ENCODE measurements at regions not wholly inside any gene's neighbourhood (a gene's known extent, or its start where the extent isn't known, plus 50 kb on each side); places are given as distances from the start of the nearest gene placed in this dataset.

DNA sequence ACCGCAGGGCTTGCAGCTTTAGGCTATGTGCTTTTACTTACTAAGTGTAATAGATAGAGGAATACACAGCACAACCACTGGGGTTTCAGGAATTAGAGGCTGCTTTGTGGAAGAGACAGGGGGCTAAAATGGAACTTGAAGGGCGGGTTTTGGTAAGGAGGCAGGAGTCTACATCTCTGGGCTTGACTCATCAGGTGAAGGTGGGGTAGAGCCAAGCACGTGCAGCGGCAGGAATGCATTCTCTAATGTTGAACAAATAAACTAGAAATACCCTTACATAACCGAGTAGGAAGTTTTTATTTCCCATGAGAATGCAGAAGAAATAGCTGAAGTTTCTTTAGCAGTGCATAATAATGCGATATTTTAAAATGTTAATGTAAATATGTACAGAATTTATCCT, 673.8 kb upstream of the SALL3 start:
- no peak for DNase-seq

DNA sequence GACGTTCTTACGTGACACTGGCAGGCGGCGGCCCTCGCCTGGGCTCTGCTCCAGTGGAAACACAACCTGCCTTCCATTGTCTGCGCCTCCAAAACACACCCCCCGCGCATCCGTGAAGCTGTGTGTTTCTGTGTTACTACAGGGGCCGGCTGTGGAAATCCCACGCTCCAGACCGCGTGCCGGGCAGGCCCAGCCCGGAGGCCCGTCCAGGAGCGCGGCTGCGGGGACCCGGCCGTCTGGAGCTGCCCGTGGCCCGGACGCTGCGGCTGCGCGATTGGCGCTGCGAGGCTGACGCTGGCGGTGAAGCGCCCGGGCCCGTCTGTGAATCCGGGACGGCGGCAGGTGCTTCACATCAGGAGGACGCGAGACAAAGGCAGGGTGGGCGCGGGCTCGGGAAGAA, 670.3 kb upstream of the SALL3 start:
- no peak for DNase-seq

DNA sequence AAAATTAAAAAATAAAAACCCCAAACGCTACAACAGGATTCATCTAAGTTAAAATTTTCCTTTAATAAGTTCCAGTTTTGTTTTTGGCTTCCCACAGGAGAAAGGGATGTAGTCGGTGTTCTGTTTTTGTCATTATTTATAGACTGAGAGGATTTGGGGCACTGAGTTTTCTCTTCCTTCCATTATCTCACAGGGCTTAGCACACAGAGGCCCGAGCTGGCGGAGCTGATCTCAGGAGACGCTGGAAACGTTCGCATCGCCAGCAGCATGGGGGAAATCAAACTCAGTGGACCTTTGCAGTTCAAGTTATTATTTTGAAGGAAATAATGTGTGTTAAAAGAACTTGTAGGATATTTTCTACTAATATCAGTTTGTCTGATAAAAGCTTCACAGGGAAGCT, 669.7 kb upstream of the SALL3 start:
- no peak for DNase-seq

DNA sequence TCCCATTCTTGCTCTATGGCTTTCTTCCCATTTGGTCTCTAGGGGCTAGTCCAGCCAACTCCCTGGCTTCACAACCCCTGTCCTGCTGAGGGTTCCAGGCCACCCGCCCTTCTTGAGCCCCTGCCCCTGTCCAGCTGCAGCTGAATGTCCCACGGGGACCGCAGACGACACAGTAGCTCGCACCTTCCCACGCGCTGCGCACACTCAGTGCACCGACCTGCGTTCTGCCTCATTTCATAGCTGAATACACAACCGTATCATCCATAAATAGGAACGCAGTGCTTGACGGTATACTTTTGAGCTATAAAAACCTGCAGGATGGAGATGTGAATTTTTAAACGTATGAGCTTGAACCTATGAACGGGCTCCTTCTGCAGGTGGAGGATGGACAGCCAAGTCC, 660.4 kb upstream of the SALL3 start:
- DNase-seq, result no peak

DNA sequence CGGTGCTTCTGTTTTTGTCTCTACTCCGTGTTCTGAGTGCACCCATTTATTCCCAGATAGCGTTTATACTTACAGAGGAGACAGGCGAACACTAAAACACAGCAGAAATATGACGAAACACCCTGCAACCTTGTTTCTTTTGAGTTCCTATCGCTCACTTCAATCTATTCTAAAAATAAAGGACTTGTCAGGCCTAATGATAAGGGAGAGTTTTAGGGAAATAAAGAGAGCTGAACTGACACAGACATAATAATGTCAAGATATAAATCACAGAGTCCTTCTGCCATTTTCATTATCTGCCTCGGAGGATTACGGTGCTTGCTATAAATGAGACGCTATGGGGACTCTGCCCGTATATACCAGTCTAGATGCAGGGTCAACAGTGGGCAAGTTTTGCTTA, 659.7 kb upstream of the SALL3 start:
- no peak for DNase-seq

DNA sequence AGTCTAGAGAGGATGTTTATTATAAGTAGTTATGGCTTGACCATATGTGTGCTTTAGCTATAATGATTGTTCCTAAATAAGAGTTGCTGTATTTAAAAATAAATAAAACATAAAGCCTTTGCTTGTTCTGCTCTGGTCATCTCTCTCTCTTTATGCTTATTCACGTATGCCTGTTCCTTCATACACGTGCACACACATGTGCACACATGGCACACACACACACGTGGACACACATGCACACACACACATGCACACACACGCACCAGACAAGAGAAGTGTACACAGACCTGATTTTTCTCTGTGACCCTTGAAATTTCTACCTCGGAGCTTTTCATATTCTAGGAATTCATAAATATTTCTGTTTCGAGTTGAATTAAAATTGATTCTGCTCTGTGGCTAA, 658.2 kb upstream of the SALL3 start:
- no peak for DNase-seq

DNA sequence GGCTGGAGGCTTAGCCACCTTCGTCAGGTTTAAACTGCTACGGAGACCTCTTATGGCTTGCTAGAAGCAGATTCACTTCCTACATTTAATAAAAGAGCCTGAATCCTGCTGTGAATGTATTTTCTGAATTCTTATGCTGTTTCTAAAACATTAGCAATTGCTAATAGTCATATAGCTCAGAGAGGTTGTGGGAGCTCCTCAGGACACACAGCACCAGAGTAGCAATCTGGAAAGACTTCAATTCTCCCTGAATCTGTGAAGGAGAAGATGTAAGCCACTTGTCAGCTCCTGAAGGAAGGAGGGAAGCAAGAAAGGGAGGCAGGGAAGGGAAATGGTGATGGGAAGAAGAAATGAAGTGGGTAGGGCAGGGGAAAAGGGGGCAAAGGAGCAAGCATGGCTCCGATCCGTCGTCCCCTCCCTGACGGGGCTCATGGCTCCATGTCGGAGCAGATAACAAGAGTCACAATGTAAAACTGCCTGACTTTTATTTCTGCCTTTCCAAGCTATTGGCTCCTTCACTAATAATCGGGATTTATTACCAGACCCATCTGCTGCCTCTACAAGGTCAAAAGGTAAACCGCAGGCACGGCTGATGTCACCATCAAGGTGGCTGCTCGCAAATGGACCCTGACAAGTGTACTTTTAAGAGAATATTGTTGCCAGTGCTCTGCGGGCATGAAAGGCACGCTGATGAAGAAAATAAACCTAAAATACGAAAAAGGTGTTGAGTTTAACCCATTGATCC, 656.0 kb upstream of the SALL3 start:
- no peak for DNase-seq

DNA sequence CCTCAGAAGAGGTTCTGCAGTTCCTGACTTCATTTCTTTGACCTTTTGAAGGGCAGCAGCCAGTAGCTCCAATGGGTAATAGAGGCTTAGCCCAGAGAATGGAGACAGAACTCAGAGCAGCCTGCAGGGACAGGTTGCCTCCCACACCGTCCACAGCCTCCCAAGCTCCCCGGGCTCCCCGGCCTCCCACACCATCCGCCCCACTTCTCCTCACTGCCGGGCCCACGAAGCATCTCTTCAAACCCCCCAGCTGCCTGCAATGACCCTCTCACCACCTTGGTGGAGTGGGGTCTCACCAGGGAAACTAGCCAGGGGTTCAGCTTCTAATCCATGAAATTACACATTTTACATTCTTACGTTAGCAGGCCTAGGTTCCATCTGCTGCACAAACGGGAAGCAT, 652.0 kb upstream of the SALL3 start:
- DNase-seq, result no peak

DNA sequence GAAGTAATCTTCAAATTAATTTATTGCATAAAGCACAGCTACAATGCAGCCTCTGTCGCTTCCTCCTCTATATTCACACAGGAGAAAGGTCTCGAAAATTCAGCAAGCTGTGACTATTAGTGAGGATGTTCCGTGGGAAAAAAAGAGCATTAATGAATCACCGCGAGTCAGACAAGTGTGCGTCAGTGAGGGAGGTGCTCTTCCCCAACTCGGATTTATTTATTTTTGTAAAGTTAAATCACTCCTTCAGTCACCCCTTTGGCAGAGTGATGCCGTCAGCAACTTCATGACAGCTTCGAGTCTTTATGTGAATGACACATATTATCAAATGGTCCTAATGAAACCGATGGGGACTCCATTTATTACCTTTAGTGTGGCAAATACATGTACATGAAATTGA, 648.9 kb upstream of the SALL3 start:
- no peak for DNase-seq

DNA sequence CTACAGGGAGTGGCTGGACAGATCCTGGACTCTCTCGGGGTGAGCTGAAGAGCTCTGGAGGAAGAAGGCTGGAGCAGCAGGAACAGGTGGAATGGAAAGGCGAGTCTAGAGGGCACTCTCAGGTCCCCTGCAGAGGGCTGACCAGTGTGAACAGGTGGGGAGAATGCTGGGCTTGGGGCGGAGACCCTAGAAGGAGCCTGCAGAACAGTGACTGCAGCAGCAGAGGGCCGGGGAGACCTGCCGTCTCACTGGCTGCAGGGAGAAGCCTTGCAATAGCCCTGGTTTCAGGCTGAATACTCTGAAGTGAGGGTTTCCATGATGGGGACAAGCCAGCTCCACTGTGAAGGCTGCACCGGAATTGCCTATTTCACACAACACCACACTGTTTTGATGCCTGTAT, 626.7 kb upstream of the SALL3 start:
- no peak for DNase-seq

DNA sequence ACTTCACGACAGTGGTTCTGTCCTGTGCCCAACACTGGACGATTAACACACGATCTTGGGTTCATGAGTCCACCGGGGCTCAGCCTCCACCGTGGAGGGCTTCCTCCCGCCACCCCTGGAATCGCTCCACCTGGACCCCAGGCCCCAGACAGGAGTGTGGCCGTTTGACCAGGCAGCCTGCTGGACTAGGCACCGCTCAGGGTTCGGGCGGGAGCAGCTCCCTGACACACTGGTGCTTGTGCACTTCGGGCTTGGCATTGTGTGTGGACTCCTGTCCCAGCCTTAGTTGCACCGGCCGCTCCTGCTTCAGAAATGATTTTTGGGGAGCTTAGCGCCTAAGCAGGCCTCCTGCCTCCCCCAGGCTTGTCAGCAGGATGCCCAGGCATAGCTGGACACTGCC, 617.4 kb upstream of the SALL3 start:
- DNase-seq, result no peak

DNA sequence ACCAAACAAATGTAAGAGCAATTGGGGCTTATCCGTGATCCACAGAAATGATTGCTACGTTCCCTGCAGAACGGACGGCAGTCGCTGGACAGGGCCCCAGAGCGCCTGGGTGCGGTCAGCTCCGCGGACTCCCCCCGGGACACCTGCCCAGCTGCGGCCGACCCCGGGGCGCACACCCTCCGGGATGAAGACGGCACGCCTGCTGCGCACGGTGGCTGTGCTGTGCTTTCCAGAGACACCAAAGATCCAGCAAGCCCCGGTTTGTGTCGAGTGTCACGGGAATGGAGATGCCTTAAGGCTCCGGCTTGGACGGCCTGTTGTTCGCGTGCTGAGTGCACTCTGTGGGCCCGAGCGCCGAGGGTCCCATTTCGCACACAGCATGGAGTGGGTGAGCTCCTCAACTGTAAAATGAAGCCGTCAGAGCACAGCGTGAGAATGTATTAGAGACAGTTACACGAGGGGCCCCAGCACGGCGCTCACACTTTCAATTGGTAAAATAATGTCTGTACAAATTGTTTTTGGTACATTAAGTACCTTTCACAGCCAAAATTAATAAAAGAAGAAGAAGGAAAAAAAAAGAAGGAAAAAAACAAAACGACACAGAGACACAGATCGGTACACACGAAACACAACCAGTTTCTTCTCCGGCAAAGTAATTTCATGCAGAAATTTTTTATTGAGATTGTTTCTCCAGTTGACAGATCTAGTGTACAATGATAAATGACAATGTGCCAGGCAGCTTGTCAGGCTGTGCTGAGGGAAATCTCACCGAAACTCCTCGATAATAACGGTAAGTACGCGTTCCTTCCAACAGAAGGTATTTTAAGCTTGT, 615.8 kb upstream of the SALL3 start:
- no peak for DNase-seq

DNA sequence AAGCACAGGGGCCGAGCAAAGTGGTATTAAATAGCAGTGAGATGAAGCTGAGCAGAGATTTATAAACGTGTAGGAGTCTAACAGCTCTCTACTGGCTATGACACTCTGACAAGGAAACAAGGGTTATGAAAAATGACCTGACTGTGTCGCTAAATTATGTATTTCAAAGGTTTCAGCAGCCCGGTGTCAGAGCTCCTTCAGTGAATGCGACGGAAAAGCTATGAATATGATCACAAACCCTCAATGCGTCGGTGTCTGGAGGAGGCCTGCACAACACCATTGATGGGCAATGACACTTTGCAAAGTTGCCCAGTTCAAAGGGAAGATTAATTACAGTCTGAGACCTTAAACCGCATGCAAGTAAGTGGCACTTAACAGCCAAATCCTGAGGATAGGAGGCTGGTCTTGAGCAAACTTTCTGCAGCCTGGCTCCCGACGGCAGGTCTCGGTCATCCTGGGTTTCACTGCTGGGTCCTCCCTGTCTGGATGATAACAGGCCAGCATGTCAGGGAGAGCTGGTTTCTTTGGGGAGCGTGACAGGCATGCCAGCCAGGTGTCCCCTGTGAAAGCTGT, 615.1 kb upstream of the SALL3 start:
- no peak for DNase-seq

DNA sequence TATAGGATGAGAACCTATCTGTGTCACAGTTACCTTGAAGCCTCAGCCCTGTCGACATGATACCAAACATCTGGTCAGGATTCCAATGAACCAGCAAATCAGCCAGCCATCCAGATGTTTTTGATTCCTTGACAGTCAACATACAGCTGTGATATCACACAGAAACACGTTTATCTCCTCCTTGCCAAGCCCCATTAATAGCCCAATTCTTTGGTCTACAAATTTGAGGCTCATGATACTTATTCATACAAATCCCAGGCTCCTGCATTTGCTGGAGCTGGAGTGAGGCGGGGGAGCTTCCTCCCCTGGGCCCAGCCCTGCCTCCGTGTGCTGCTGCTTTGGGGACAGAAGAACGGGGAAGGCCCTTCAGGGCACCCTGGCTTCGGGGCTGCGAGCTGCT, 611.6 kb upstream of the SALL3 start:
- DNase-seq, result no peak

DNA sequence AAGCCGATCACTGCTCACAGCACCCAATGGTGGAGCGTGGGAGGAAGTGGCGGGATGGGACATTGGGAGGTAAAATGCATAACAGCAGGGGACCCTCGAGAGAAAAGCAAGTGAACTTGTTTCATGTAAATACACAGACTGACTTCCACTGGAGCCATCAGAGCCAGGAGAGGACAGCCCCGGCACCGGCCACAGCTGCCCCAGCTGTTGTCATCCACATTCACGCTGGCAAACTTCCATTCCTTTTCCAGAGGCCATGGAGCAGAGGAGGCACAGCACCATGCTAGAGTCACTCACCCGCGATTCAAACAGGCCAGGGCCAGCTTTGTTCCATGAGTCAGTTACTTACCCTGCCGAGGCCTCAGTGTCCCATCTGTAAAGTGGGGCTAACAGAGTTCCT, 610.9 kb upstream of the SALL3 start:
- DNase-seq, result no peak

DNA sequence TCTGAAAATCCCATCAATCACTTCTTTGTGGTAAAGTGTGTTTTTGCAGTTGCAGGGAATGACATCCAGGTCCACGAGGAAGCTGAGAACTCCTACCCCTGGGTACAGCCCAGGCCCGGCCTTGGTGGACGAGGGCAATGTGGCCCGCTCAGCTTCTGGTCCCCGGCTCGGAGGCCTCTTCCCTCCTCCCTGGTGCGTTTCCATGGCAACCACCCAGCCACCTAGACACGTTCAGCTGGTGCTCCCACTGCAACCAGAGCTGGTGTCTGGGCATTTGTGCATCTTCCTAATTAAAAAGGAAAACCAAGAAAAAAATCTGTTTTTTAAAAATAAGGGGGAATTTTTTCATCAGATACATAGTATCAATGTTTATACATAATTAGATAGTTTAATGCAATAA, 603.6 kb upstream of the SALL3 start:
- DNase-seq, result no peak

DNA sequence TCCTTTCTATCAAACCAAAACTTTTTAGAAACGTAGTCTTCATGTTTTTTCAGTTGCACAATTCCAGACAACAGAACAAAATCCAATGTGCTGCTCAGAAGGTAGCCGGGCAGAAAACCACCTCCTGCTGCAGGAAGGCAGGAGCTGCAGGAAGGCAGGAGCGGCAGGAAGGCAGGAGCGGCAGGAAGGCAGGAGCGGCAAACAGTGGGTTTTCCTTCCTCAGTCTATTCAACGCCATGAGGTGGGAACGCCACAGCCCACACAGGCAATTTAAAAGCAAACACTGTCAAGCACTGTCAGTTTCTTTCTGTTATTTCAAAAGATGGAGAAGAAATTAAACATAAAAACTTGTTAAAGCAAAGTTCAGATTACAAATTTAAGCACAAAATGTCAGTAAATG, 601.2 kb upstream of the SALL3 start:
- no peak for DNase-seq

DNA sequence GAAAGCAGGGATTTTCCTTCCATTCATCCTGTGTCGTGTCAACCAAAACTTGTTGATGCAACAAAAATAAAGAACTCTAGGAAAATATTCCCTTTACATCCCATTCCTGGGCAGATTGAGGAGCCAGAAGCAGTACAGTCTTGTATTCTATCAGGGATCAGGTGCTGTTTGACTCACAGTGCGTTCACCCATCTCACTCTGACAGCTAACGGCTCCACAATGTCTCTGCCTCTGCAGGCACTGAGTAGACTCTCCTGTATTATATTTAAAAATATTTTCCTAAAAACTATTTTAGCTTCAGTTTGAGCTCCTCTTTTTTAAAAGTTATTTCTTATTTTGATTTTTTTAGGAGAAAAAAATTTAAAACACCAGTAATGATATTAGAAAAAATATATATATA, 600.6 kb upstream of the SALL3 start:
- no peak for DNase-seq

DNA sequence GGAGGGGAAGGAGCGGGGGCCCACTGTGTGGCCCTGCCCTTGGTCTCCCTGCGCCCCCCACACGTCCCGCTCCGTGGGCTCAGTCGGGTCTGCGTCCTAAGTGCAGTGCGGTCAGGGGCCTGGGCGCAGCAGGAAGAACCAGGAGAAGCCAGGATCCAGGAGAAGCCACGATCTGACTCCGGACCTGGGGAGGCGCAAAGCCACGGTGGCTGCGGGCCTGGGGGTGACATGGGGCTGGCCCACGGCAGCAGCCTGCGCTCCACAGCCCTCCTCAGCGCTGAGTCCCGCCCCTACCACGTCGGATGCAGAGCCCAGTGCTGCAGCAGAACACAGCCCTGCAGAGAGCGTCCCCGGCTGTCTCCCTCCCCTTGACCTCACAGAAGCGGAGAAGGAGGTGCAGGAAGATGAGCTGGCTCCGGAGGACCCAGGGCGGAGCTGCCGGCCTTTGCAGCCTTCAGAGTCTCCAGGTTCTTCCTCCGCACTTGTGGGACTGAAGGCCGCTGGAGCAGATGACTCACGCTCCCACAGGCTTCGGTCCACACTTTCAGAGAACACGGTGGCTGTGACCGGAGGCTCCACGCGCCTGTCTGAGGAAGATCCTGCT, 589.2 kb upstream of the SALL3 start:
- no peak for DNase-seq

DNA sequence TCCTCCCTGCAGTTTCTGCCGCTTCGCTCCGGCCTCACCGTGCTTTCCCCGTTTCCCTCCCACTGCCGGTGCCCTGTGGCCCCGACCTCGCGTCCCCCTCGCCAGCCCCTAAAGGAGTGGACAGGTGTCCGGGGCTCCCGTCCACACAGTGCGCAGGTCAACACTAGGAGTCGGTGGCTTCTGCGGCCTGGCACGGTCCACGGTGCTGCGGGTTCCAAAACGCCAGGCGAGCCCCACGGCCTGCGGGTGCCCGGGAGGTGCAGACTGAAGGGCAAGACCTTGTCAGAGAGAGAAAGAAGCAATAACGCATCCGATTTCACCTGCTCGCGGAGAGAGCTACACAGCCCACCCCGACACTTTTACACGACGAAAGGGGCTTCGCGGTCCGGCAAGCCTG, 588.7 kb upstream of the SALL3 start:
- DNase-seq, result no peak

DNA sequence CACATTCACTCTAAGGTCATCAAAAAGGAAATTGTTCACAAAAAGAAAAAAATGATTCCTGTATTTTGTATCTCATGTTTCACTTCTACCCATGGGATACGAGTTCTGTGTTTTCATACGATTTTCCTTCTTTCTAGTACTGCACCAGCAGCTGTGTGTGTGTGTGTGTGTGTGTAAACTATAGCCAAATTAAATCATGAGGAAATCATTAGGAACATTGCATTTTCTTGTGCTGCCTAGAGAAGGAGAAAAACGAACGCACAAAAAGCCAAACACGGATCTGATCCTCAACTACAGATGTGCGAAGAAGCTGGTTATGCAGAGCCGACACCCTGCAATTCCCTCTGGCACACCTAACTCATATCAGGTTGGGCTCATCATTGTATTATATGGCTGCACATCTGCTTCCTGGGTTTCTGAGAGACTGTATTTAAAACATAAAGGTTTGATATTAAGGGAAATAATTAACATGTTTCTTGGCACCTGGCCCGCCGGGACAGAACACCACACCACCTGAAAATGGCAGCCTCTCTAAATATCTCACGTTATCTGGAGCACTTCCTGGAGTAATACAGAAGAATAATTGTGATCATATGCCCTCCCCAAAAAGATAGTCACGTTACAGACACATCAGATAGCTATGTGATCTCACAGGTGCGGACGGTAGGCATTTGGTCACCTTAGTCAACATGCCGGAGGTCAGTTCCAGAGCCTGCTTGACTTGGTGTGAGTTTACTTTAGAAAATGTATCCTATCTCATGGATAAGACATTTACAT, 586.3 kb upstream of the SALL3 start:
- no peak for DNase-seq

DNA sequence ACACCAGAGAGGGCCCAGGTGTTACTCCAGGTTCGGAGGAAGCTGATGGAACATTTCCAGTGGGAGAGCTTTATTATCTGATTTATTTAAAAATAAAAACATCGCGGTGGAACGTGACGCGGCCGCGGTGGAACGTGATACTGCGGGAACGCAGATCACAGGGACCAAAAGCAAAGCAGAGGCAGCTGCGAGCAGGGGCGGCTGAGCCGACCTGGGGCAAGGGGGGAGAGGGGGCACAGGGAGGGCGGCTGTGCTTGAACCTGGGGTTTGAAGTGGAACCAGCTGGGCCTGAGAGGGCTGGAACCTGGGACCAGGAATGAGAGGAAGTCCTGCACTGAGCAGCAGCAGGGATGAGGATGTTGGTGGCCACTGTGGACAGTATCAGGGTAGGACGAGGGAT, 583.5 kb upstream of the SALL3 start:
- DNase-seq, result no peak

DNA sequence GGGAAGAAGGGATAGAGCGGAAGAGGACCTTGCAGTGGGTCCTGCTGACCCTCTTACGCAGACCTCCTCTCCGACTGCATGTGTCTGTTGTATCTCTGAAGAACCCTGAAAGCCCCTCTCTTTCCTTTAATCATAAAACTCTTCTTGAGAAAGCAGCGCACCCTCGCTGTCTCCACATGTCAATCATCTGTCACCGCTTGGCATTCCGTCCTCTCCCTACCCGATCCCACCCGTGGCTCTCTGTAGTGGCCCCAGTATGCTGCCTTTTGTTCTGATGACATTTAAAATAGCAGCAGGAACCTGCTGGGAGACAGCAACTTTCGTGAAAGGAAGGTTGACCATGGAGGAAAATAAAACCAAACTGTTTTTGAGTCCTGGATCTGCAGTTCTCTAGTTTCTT, 582.9 kb upstream of the SALL3 start:
- DNase-seq, result no peak

All from CD4-positive, alpha-beta T cell treated with Interleukin-15 for 1 hour (primary cell).